Activated T-cell treated with anti-CD3 and anti-CD28 coated beads, Interleukin-2, amount 50 U/mL, for 4 hours (primary cell): ENCODE measurements at regions not wholly inside any gene's neighbourhood (a gene's known extent, or its start where the extent isn't known, plus 50 kb on each side); places are given as distances from the start of the nearest gene placed in this dataset.

Experiments
- ATAC-seq, 2 donors: fragments of 200-7000 bp; cut with Tn5 transposase; one replicate each; pipeline ENCODE4 v1.10.0; 2021
- DNase-seq: peaks from one replicate; pipeline ENCODE4 v3.0.0-alpha.2; 2020
- H3K27me3 Mint-ChIP-seq: one replicate; pipeline ENCODE4 v1.8.0; 2021; ENCODE audit warnings: low read depth, mixed read lengths
- H3K36me3 Mint-ChIP-seq: one replicate; pipeline ENCODE4 v1.8.0; 2022; ENCODE audit warnings: mixed read lengths; ENCODE audit not compliant: insufficient read depth
- H3K4me1 Mint-ChIP-seq: one replicate; pipeline ENCODE4 v1.8.0; 2021; ENCODE audit warnings: low read depth, mixed read lengths
- H3K4me3 Mint-ChIP-seq: one replicate; pipeline ENCODE4 v1.8.0; 2021; ENCODE audit warnings: mild to moderate bottlenecking, moderate library complexity, mixed read lengths
- H3K9me3 Mint-ChIP-seq: one replicate; pipeline ENCODE4 v1.8.0; 2021; ENCODE audit warnings: mixed read lengths

DNA sequence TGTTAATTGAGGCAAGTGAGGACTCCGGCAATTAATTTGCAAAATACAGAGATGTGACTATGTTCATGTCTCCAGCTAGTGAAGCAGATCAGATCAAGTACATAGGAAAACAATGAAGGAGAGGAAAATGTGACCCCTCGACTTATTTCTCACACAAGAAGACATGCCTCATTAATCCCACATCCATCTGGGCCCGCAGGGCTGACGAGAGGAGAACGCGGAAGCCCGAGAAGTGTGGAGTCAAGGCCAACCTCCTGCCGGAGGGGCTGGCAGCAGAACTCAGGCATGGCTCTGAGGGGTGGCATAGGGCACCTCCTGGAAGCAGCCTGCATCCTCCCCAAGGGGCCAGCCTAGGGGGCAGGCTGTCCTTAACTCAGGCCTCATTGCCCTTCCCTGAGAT lies 54.4 kb downstream of the ZNF503 start:
- H3K4me1 Mint-ChIP-seq = no peaks in the 10 kb centered on the region
- peaks cover 3% of the 10 kb centered on the region for H3K27me3 Mint-ChIP-seq
- no peaks in the 10 kb centered on the region for H3K9me3 Mint-ChIP-seq
- no peaks in the 10 kb centered on the region for H3K36me3 Mint-ChIP-seq
- H3K4me3 Mint-ChIP-seq = no peak overlapping the region
- DNase-seq (no peak), ATAC-seq (no peak)

DNA sequence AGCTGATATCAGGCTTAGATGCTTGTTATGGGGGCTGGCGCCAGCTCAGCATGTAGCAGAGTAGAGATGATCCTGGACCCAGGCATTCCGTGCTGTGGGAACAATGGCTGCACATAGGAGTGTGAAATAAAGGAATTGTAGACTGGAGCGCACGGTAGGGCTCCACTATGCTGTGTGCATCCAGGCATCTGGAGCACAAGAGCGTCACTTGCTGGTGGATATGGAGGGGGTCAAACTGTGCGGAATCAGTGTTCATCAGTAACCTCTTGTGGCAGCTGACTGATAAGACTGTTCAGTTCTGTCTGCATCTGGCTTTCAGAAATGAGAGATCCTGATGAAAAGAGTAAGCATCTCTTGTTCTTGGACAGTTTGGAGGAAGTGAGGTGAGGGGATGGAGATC lies 55.8 kb downstream of the ZNF503 start:
- H3K9me3 Mint-ChIP-seq = no peaks in the 10 kb centered on the region
- H3K27me3 Mint-ChIP-seq = no peaks in the 10 kb centered on the region
- DNase-seq (no peak), ATAC-seq (no peak)
- H3K4me1 Mint-ChIP-seq = no peaks in the 10 kb centered on the region
- no peaks in the 10 kb centered on the region for H3K36me3 Mint-ChIP-seq
- no peak overlapping the region for H3K4me3 Mint-ChIP-seq

DNA sequence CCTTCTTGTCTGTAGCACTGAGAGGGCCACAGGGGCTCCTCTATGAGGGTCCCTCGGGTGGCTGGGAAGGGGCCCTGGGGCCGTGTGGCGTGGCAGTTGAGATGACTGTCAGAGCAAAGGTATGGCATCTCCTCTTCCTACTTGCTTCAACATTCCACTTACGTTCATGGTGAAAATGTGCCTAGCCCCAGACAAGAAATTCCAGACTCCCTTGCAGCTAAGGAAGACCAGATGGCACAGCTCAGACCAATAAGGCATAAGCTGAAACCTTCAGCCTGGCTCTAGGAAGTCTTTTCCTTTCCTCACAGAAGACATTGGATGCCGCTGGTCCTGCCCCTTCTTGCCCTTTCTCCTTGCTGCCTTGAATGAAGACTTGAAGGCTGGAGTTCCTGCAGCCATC lies 57.4 kb downstream of the ZNF503 start:
- no peaks in the 10 kb centered on the region for H3K9me3 Mint-ChIP-seq
- DNase-seq = no peak
- no peaks in the 10 kb centered on the region for H3K4me1 Mint-ChIP-seq
- no peak overlapping the region for H3K4me3 Mint-ChIP-seq
- H3K36me3 Mint-ChIP-seq = no peaks in the 10 kb centered on the region
- ATAC-seq = no peak
- peaks cover 4% of the 10 kb centered on the region for H3K27me3 Mint-ChIP-seq

DNA sequence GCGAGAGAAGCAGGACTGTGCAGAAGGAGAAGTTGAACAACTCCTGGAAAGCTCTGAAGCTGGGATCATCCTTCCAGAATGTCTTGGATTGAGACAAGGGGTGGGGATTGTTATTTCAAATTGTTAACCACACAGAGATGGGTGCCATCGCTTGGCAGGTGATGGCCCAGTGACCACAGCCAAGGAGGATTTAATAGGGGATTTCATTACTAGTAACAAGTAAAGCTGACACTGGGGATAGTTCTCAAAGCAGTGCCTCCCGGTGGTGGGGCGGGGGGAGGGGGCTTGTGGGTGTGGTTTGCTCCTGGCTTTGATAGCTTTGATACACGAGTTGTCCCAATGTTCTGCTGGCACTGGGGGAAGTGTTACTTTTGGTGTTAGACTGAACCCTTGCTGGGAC lies 59.2 kb downstream of the ZNF503 start:
- Mint-ChIP-seq H3K36me3 (no peaks in the 10 kb centered on the region), H3K4me1 (no peaks in the 10 kb centered on the region), H3K9me3 (no peaks in the 10 kb centered on the region), H3K4me3 (no peak overlapping the region), H3K27me3 (peaks cover 8% of the 10 kb centered on the region)
- DNase-seq = no peak
- ATAC-seq = no peak

DNA sequence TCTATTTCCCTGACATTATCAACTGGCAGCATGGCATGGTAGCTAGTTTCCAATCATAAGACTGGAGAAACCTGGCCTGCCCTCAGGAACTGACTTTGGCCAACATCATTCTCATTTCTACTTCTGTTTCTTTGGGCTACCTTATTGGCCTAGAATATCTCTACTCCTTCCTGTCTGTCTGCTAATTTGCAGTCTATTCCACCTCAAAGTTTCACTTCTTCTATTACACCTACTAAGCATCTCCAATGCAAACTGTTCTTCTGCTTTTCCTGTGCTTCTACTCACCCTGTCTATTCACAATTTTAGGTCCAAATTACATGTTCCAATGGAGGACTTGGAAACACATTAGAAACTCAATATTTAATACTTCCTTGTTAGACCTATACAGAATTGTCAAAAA lies 65.6 kb downstream of the ZNF503 start:
- ATAC-seq = no peak
- H3K4me1 Mint-ChIP-seq = no peaks in the 10 kb centered on the region
- no peaks in the 10 kb centered on the region for H3K9me3 Mint-ChIP-seq
- H3K27me3 Mint-ChIP-seq = peaks cover 18% of the 10 kb centered on the region
- H3K4me3 Mint-ChIP-seq = no peak overlapping the region
- DNase-seq = no peak
- no peaks in the 10 kb centered on the region for H3K36me3 Mint-ChIP-seq

DNA sequence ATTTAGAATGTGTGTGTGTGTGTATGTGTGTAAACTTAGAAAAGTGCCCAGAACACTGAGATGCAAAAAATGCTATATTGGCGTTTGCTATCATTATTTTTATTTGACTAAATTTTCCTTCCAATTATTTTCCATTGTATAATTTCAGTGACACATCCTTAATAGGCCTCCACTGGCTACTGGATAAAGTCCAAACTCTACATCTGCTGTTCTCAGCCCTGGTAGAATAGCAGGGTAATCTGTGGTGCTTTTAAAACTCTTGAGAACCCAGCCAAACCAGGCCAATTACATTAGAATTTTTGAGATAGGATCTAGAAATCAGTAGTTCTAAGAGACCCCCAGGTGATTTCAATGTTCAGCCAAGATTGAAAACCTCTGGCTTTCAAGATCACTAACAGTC lies 66.4 kb downstream of the ZNF503 start:
- Mint-ChIP-seq H3K27me3 (peaks cover 17% of the 10 kb centered on the region), H3K4me1 (no peaks in the 10 kb centered on the region), H3K4me3 (no peak overlapping the region), H3K36me3 (no peaks in the 10 kb centered on the region), H3K9me3 (no peaks in the 10 kb centered on the region)
- no peak for ATAC-seq
- DNase-seq = no peak

DNA sequence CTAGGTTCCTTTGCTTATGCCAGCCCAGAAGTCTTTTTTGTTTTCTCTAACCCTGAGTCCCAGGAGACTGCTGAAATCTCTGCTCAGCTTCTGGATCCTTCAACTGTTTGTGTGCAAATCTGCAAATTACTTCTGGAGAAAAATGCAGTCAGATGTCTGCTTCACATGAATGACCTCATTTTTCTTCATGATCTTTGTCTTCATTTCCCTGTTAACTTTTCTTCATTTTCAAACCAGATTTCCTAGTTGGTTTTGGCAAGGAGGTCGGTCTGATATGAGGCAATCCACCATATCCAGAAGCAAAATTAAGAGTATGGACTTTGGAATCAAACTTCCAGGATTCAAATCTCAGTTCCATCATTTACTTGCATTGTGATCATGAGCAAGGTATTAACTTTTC lies 66.8 kb downstream of the ZNF503 start:
- H3K36me3 Mint-ChIP-seq = no peaks in the 10 kb centered on the region
- ATAC-seq (no peak), DNase-seq (no peak)
- H3K4me3 Mint-ChIP-seq = no peak overlapping the region
- H3K27me3 Mint-ChIP-seq = peaks cover 21% of the 10 kb centered on the region
- H3K9me3 Mint-ChIP-seq = no peaks in the 10 kb centered on the region
- no peaks in the 10 kb centered on the region for H3K4me1 Mint-ChIP-seq

DNA sequence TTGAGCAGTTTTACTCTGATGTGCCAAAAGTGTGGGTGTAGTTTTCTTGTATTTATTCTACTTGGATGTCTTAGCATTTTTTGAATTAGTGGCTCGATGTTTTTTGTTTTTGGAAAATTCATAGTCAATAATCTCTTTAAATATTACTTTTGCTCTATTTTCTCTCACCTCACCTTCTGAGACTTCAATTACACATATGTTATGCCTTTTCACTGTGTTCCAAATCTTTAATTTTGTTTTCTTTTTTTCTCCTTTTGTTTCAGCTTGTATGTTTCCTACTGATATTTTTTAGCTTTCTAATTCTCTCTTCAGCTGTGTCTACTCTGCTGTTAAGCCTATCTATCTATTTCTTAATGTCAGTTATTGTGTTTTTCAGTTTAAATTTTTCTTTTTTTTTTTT lies 69.5 kb downstream of the ZNF503 start:
- ATAC-seq = no peak
- DNase-seq = no peak
- no peaks in the 10 kb centered on the region for H3K4me1 Mint-ChIP-seq
- no peaks in the 10 kb centered on the region for H3K9me3 Mint-ChIP-seq
- H3K36me3 Mint-ChIP-seq = no peaks in the 10 kb centered on the region
- H3K4me3 Mint-ChIP-seq = no peak overlapping the region
- peaks cover 26% of the 10 kb centered on the region for H3K27me3 Mint-ChIP-seq

DNA sequence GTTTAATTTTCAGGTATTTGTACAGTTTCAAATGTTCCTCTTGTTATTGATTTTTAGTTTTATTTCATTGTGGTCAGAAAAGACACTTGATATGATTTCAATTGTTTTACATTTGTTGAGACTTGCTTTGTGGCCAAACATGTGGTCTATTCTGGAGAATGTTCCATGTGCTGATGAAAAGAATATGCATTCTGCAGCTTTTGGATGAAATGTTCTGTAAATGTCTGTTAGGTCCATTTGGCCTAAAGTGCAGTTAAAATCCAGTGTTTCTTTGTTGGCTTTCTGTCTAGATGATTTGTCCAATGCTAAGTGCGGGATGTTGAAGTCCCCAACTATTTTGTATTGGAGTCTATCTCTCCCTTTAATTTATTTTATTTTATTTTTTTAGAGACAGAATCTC lies 70.5 kb downstream of the ZNF503 start:
- no peaks in the 10 kb centered on the region for H3K36me3 Mint-ChIP-seq
- ATAC-seq (no peak), DNase-seq (no peak)
- H3K4me3 Mint-ChIP-seq = no peak overlapping the region
- no peaks in the 10 kb centered on the region for H3K9me3 Mint-ChIP-seq
- no peaks in the 10 kb centered on the region for H3K4me1 Mint-ChIP-seq
- peaks cover 26% of the 10 kb centered on the region for H3K27me3 Mint-ChIP-seq

DNA sequence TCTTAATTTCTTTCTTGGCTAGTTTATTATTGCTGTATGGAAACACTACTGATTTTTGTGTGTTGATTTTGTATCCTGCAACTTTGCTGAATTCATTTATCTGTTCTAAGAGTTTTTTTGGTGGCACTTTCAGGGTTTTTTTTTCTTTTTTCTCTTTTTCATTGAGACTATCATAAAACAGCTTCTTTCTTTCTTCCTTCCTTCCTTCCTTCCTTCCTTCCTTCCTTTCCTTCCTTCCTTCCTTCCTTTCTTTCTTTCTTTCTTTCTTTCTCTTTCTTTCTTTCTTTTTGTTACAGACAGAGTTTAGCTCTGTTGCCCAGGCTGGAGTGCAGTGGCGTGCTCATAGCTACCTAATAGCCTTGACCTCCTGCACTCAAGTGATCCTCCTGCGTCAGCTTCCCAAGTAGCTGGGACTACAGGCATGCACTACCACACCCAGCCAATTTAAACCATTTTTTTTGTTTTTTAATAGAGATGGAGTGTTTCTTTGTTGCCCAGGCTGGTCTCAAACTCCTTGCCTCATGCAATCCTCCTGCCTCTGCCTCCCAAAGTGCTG lies 72.3 kb downstream of the ZNF503 start:
- DNase-seq (no peak), ATAC-seq (no peak)
- Mint-ChIP-seq H3K4me1 (no peaks in the 10 kb centered on the region), H3K27me3 (peaks cover 23% of the 10 kb centered on the region), H3K36me3 (no peaks in the 10 kb centered on the region), H3K9me3 (no peaks in the 10 kb centered on the region), H3K4me3 (no peak overlapping the region)

DNA sequence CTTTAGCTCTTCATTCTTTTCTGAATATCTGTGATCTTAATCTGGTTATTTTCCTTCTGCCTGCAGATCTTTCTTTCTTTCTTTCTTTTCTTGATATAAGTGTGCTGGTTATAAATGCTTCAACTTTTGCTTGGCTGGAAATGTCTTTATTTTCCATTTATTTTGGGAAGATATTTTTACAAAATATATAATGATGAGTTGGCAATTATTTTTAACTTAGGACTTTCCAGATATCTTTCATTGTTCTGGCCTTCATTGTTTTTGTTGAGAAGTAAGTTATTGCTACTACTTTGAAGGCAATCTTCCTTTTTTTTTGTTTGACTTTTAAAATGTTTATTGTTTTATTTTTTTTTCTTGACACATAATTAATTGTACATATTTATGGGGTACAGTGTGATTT lies 75.3 kb downstream of the ZNF503 start:
- peaks cover 18% of the 10 kb centered on the region for H3K27me3 Mint-ChIP-seq
- H3K4me1 Mint-ChIP-seq = no peaks in the 10 kb centered on the region
- H3K36me3 Mint-ChIP-seq = no peaks in the 10 kb centered on the region
- H3K4me3 Mint-ChIP-seq = no peak overlapping the region
- no peak for ATAC-seq
- peaks cover 14% of the 10 kb centered on the region for H3K9me3 Mint-ChIP-seq
- DNase-seq = no peak

DNA sequence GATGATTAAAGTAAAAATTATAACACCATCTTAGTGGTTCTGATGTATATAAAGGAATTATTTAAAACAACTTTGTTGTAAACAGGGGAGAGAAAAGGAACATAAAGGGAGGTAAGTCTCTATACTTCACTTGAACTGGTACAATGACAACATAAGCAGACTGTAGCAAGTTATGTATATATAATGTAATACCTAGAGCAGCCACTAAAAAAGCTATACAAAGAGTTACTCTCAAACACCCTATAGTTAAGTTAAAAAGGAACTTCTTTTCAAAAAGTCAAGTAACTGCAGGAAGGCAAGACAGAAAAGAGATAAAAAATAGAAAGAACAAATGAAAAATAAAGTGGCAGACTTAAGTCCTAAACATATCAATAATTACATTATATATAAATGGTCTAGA lies 82.3 kb downstream of the ZNF503 start:
- Mint-ChIP-seq H3K4me3 (no peak overlapping the region), H3K9me3 (peaks cover 38% of the 10 kb centered on the region)
- no peak for ATAC-seq

DNA sequence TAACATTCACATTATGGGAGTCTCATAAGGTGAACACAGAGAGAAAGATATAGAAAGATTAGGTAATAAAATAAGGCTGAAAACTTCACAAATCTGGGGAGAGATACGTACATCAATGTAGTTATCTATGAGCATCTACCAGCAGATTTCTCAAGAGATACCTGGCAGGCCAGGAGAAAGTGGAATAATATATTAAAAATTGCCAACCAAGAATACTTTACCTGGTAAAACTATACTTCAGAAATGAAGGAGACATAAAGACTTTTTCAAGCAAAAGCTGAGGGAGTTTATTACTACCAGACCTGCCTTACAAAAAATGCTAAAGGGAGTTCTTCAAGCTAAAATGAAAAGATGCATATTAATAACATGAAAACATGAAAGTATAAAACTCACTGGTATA lies 78.8 kb upstream of the COMTD1 start:
- ATAC-seq (no peak), DNase-seq (no peak)
- no peak overlapping the region for H3K4me3 Mint-ChIP-seq
- H3K4me1 Mint-ChIP-seq = no peaks in the 10 kb centered on the region
- peaks cover 8% of the 10 kb centered on the region for H3K27me3 Mint-ChIP-seq
- H3K36me3 Mint-ChIP-seq = no peaks in the 10 kb centered on the region
- peaks cover 34% of the 10 kb centered on the region for H3K9me3 Mint-ChIP-seq

More for the DNA sequence above, 82.3 kb downstream of the ZNF503 start:
- no peaks in the 10 kb centered on the region for H3K27me3 Mint-ChIP-seq
- no peaks in the 10 kb centered on the region for H3K36me3 Mint-ChIP-seq
- DNase-seq = no peak
- no peaks in the 10 kb centered on the region for H3K4me1 Mint-ChIP-seq

DNA sequence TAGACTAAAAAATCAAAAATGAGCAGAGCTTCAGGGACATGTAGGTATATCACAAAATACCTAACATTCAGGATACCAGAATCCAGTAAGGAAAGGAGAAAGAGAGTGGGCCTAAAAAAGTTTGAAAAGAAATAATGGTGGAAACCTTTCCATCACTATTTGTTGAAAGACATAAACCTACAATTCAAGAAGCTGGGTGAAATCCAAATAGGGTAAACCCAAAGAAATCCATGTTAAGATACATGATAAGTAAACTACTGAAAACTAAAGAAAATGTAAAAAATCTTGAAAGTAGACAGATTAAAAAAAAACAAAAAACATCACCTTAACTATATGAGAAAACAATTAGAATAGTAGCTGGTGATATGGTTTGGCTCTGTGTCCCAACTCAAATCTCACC lies 76.7 kb upstream of the COMTD1 start:
- Mint-ChIP-seq H3K27me3 (peaks cover 13% of the 10 kb centered on the region), H3K36me3 (no peaks in the 10 kb centered on the region), H3K4me1 (no peaks in the 10 kb centered on the region), H3K4me3 (no peak overlapping the region), H3K9me3 (peaks cover 26% of the 10 kb centered on the region)
- DNase-seq = no peak
- ATAC-seq = no peak

DNA sequence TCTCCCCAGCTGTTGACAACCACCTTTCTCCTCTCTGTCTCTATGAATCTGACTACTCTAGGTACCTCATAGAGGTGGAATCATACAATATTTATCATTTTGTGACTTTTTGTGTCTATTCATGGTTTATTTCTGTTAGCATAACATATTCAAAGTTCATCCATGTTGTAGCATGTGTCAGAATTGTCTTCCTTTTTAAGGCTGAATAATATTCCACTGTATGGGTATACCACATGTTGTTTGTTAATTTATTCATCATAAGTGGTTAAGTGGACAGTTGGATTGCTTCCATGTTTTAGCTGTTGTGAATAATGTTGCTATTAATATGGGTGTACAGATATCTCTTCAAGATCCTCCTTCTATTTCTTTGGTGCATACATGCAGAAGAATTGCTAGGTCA lies 69.9 kb upstream of the COMTD1 start:
- Mint-ChIP-seq H3K27me3 (peaks cover 11% of the 10 kb centered on the region), H3K4me3 (no peak overlapping the region), H3K36me3 (no peaks in the 10 kb centered on the region), H3K4me1 (peaks cover 4% of the 10 kb centered on the region), H3K9me3 (peaks cover 17% of the 10 kb centered on the region)
- ATAC-seq (no peak), DNase-seq (no peak)
